Heart right ventricle (tissue), 16 donors: ENCODE measurements at regions not wholly inside any gene's neighbourhood (a gene's known extent, or its start where the extent isn't known, plus 50 kb on each side); places are given as distances from the start of the nearest gene placed in this dataset.
A peak's percentile ranks its signal among the peaks of the same experiment; 100 is the strongest.

Source experiments
- ATAC-seq, 8 donors: fragments of 200-7000 bp; cut with Tn5 transposase; one replicate each; pipeline ENCODE4 v1.9.1; 2020; ENCODE audit warnings: mild to moderate bottlenecking in 8 of 8, moderate library complexity in 8 of 8, moderate number of reproducible peaks in 1 of 8
- DNase-seq, 2 donors: peaks; one replicate each; pipeline ENCODE4 v3.0.0-alpha.2; 2020
- H3K27ac ChIP-seq, 10 donors: fragments of 200-600 bp; sonication (generic) in 2 of 10; one replicate each; pipeline versions ENCODE4 v1.5.0 to v1.8.0; 2020 to 2022; ENCODE audit warnings: mild to moderate bottlenecking in 3 of 10
- H3K27me3 ChIP-seq, 7 donors: fragments of 200-600 bp; one replicate each; pipeline ENCODE4 v1.8.0; 2021 to 2022; ENCODE audit warnings: mild to moderate bottlenecking in 2 of 7
- H3K36me3 ChIP-seq, 9 donors: fragments of 200-600 bp; sonication (generic) in 1 of 9; one replicate each; pipeline versions ENCODE4 v1.5.0 to v1.8.0; 2020 to 2022; ENCODE audit warnings: mild to moderate bottlenecking in 2 of 9
- H3K4me1 ChIP-seq, 9 donors: fragments of 200-600 bp; sonication (generic) in 1 of 9; one replicate each; pipeline versions ENCODE4 v1.5.0 to v1.8.0; 2020 to 2022; ENCODE audit warnings: mild to moderate bottlenecking in 4 of 9
- H3K4me3 ChIP-seq, 10 donors: fragments of 200-600 bp; sonication (generic) in 2 of 10; one replicate each; pipeline versions ENCODE4 v1.5.0 to v1.8.0; 2020 to 2022; ENCODE audit warnings: mild to moderate bottlenecking in 7 of 10, moderate library complexity in 2 of 10
- H3K9me3 ChIP-seq, 11 donors: fragments of 200-600 bp in 10 of 11; sonication (generic) in 2 of 11; one replicate each; pipeline versions ENCODE4 v1.5.0 to v1.8.0; 2013 to 2022; ENCODE audit warnings: mild to moderate bottlenecking in 2 of 11, control low read depth in 1 of 11, moderate library complexity in 1 of 11
- WGBS, 2 donors: extraction: QIAGEN DNeasy Blood & Tissue Kit; methylation state at CpG; one replicate each; pipeline ENCODE4 v1.1.7; 2013; ENCODE audit warnings: inconsistent platforms in 1 of 2; 5-methylcytosine and 5-hydroxymethylcytosine counted together
- intact Hi-C, 10 donors: fragments of 100-400 bp; cut with DNase I; formaldehyde crosslinking; loops; one replicate each; pipeline versions ENCODE4 v1.11.1 to v1.14.2; 2022
- TF ChIP-seq, protein P1 (sequence below), 9 donors: fragments of 200-600 bp; sonication (generic) in 2 of 9; IDR thresholded peaks; one replicate each; pipeline versions ENCODE4 v1.5.0 to v1.8.0; 2021 to 2022; ENCODE audit warnings: antibody characterized with exemption in 9 of 9, mild to moderate bottlenecking in 5 of 9, moderate library complexity in 1 of 9
- donor health status: Arrhythmogenic right ventricular cardiomyopathy.
- donor health status: ischemic (EF 13 %, LVEDD 7.1; RV severe dilation, severe dysfunction).
- donor health status: healthy with polysubstance abuse.
- donor health status: DM: no; HTN: yes; CAD: no.
- donor health status: DM: no; HTN: no; CAD: no.
- donor health status: ischemic (EF 25% LVEDD 6.9; RV normal size, moderate dysfunction).
- donor health status: ischemic (EF 25% LVEDD 5.7; RV mildly dilated, moderate dysfunction).
- donor health status: healthy.
- donor health status: DM: yes; HTN: yes; CAD: no.
- donor health status: Ischemic cardiomyopathy.
- donor health status: ischemic (EF 35%, LVEDD 5.7; RV mildly dilated, moderate dysfunction).
- donor health status: nonischemic (EF 11% LVEDD 7.7; RV severe dilation, severe dysfunction).
- donor health status: DM: yes; HTN: yes; CAD: no.
- donor health status: PGD.
- donor health status: ischemic (EF 29% LVEDD 5.4; RV normal size, mild dysfunction).
- donor health status: nonischemic (EF 23%, LVEDD 6.1; RV moderate dilation, normal function).

DNA sequence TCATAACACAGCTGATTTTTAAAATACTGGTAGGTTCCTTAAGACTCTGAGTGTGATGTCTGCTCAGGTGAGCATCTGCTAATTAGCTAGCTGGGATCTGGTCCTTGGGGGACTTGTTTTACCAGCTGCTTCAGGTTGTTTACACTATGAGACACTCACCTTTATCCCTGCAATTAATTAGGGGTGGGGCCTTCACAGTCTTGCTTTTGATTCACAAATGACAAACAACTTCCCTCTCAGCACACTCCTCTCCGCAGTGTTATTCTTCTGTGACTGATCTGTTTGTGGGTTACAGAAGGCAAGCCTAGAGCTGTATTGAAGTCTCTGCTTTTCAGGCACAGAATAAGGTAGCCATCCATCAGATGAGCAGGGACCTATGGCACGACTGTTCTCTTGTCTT, 62.0 kb upstream of the CD83 start:
- WGBS, 2 donors: 51 to 61% methylated on average over 2 of the region's 2 CpGs
- TF ChIP-seq, protein P1, sequence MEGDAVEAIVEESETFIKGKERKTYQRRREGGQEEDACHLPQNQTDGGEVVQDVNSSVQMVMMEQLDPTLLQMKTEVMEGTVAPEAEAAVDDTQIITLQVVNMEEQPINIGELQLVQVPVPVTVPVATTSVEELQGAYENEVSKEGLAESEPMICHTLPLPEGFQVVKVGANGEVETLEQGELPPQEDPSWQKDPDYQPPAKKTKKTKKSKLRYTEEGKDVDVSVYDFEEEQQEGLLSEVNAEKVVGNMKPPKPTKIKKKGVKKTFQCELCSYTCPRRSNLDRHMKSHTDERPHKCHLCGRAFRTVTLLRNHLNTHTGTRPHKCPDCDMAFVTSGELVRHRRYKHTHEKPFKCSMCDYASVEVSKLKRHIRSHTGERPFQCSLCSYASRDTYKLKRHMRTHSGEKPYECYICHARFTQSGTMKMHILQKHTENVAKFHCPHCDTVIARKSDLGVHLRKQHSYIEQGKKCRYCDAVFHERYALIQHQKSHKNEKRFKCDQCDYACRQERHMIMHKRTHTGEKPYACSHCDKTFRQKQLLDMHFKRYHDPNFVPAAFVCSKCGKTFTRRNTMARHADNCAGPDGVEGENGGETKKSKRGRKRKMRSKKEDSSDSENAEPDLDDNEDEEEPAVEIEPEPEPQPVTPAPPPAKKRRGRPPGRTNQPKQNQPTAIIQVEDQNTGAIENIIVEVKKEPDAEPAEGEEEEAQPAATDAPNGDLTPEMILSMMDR (IDR thresholded peaks at IDR 0.05): no peak
- intact Hi-C loops: no loop called here
- peaks cover 0 to 22% (median 8%) of the 10 kb centered on the region in 7 donors for H3K27me3 ChIP-seq
- H3K9me3 ChIP-seq: no peaks in the 10 kb centered on the region
- peaks cover 0 to 4% (median 0%) of the 10 kb centered on the region in 9 donors for H3K4me1 ChIP-seq
- H3K4me3 ChIP-seq: no peak overlapping the region
- no peak overlapping the region for H3K27ac ChIP-seq
- no peaks in the 10 kb centered on the region for H3K36me3 ChIP-seq
- no peak for ATAC-seq
- DNase-seq: no peak

DNA sequence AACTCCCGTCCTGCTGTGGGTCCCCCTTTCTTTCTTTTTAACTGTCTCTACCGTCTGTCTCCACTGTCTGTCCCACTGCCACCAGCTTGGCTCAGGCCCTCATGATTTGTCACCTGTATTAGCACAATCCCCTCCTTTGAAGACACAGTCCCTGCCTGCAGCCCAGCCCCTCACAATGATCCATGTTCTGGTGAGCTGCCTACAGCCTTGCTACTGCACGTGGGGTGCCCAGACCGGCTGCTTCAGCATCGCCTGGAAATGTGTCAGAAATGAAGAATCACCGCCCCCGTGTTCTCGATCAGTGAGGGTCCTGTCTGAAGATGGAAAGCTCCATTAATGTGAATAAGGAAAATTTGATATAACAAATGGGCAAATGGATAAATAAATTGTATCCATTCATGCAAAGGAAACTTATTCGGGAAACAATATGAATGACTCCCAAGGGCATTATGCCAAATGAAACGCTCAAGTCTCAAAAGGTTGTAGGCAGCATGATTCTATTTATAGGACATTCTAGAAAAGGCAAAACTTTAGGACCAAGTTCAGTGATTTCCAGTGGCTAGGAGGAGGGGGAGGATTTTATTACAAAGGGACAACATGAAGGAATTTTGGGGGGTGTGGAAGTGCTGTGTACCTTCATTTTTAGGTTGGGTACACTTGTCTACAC, 59.4 kb upstream of the CD83 start:
- H3K9me3 ChIP-seq: peaks cover 0 to 8% (median 0%) of the 10 kb centered on the region in 11 donors
- peaks cover 0 to 8% (median 0%) of the 10 kb centered on the region in 9 donors for H3K4me1 ChIP-seq
- TF ChIP-seq, protein P1 (IDR thresholded peaks at IDR 0.05): no peak
- no peak for ATAC-seq
- no peak overlapping the region for H3K4me3 ChIP-seq
- no peak for DNase-seq
- WGBS, 2 donors: 62 to 70% methylated on average over 10 of the region's 10 CpGs
- peaks cover 0 to 36% (median 7%) of the 10 kb centered on the region in 7 donors for H3K27me3 ChIP-seq
- intact Hi-C loops: no loop called here
- H3K36me3 ChIP-seq: no peaks in the 10 kb centered on the region
- H3K27ac ChIP-seq: no peak overlapping the region

DNA sequence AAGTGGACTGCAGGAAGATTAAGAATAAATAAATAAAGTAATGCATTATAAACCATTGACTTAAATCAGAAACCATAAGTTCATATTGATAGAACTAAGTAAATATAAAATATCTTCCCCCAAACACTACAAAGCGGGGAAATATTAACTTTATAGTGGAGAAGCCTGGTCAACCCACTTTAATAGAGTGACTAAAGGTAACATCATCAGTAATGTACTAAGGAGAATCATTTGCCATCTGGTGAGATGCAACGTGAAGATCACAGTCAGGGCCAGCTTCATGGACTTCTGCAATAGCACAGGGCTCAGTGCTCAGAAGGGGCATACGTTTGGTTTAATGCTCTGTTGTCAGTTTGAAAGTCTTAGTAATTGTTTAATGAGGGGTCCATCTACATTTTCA, 58.8 kb upstream of the CD83 start:
- no peaks in the 10 kb centered on the region for H3K36me3 ChIP-seq
- intact Hi-C loops: no loop called here
- TF ChIP-seq, protein P1 (IDR thresholded peaks at IDR 0.05): no peak

DNA sequence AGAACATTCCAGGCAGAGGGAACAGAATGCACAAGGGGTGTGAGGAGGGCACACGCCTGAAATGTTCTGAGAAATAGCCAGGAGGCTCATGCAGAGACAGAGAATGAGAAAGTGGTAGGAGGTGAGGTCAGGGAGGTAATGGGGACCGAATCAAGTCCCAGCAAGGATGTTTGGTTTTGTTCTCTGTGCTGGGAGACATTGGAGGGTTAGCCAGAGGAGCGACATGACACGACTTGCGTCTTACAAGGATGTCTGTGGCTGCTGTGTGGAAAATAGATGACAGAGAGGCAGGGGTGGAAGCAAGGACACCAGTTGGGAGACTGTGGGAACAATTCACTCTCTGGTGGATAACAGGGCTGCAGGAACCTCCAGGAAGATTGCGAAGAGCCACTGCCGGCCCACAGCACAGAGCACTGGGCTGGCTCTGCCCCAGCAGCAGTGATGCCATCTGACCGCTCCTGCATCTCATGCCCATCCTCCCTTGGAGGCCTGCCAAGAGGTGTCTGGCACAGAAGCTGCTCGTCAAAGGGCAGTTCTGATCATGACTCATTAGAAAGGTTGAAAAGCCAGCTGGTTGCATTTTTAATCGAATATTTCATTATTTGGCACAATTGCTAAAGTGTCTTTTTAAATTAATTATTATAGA, 57.7 kb upstream of the CD83 start:
- intact Hi-C loops: loop anchor here in 3 of 10 donors (5.0 to 10.0 kb wide), 3 partner anchors 148 to 265 kb away; no protein-coding TSS in a partner anchor
- peaks cover 0 to 8% (median 0%) of the 10 kb centered on the region in 11 donors for H3K9me3 ChIP-seq
- 65 to 67% methylated on average over 10 of the region's 10 CpGs for WGBS, 2 donors
- H3K27me3 ChIP-seq: peaks cover 0 to 36% (median 7%) of the 10 kb centered on the region in 7 donors
- H3K36me3 ChIP-seq: no peaks in the 10 kb centered on the region
- H3K4me1 ChIP-seq: peaks cover 0 to 8% (median 0%) of the 10 kb centered on the region in 9 donors
- H3K4me3 ChIP-seq: no peak overlapping the region
- H3K27ac ChIP-seq: no peak overlapping the region
- TF ChIP-seq, protein P1 (IDR thresholded peaks at IDR 0.05): no peak
- DNase-seq: peak; percentile 39 to 47
- ATAC-seq: peak in 6 of 8 donors; percentile 72 to 94 (median 75)

More for the DNA sequence above, 58.8 kb upstream of the CD83 start:
- ATAC-seq (no peak), DNase-seq (no peak)
- Histone ChIP-seq H3K27me3 (peaks cover 0 to 36% (median 7%) of the 10 kb centered on the region in 7 donors), H3K4me3 (no peak overlapping the region), H3K9me3 (peaks cover 0 to 8% (median 0%) of the 10 kb centered on the region in 11 donors), H3K27ac (no peak overlapping the region), H3K4me1 (peaks cover 0 to 8% (median 0%) of the 10 kb centered on the region in 9 donors)
- WGBS, 2 donors: 83 to 92% methylated on average over 3 of the region's 3 CpGs
